Inflammatory macrophage (primary cell): ENCODE measurements at regions not wholly inside any gene's neighbourhood (a gene's known extent, or its start where the extent isn't known, plus 50 kb on each side); places are given as distances from the start of the nearest gene placed in this dataset.
"Not testable (repeated sequence)": the region's sequence is repeated elsewhere in the genome, so short reads cannot be mapped to it uniquely, and the experiment has no call there.

ENCODE experiments used
- DNase-seq, 2 donors: peaks; one replicate each; pipeline ENCODE4 v3.0.0-alpha.2; 2020 to 2022

DNA sequence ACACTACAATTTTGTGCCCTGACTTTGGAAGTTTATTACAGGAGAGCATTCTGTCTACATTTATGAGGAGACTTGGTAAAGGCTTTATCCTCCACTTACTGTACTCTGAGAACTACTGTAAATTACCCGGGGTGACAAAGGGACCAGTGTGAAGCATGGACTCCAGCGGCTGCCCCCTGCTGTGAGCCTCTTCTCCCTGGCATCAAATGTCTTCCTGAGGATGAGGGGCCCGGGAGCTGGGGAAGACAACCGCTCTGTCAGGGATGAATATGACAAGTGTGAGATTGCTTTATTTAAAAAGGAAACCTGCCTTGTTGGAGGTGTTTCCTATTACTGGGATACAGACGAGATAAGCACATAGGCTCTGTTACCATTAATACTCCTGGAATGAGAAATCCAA is 714.8 kb downstream of the CCSER2 start:
- DNase-seq, result no peak

DNA sequence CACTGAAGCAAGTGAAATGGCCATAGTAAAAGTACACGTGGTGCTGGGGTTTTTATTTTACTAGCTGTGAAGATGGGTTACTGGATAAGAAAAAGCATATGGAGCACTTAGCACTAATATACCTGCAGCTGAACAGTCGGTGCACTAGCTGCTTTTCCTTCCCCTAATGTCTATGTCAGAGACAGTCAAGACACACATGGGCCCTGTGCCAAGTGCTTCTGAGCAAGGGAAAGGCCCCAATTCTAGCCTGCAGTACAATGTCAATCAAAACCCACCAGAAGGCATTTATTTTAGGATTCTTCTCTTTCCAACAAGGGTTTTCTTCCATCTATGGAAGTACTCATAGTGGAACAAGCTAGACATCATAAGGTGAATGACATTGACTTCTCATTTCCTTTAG is 716.7 kb downstream of the CCSER2 start:
- DNase-seq, result no peak

GRCh38 chr10:85047170-85047834 is 718.9 kb downstream of the CCSER2 start:
- no peak for DNase-seq

DNA sequence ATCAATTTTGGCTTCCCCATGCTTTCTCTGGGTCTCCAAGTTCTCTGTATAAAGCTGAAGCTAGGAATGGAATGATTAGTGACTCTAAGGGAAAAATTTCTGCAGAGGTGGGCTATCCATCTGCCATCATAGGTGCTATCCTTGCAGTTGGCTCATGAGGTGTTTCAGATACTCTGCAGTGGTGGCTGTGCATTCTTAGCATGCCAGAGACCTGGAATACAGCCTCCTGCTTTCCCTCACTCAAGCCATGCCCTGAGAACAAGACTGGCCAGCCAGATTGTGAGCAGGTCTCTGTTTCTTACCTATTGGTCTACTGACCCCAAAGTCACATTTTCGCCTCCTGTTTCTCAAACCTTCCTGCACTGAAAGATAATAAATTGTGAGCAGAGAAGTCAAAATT is 719.6 kb downstream of the CCSER2 start:
- no peak for DNase-seq

- no peak for DNase-seq
These were observed 720.3 kb downstream of the CCSER2 start for GRCh38 chr10:85048644-85049043.

DNA sequence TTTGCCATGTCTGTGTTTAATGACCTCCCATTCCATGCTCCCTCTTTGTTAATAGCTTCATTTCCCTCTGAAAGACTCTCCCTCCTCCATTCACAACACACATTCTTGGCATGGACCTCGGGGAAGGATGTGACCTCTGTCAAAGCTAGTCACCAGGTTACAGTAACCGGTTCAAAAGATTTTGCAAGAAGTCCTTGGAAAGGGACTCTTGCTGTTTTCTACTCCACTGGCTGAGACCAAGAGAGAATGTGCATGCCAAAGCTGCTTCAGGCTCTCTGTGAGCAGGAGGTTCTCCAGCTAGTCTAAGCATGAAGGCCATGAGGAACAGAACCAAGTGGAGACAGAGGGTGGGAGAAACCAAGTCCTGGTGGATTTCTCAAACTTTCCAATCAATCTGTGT is 732.6 kb downstream of the CCSER2 start:
- no peak for DNase-seq

DNA sequence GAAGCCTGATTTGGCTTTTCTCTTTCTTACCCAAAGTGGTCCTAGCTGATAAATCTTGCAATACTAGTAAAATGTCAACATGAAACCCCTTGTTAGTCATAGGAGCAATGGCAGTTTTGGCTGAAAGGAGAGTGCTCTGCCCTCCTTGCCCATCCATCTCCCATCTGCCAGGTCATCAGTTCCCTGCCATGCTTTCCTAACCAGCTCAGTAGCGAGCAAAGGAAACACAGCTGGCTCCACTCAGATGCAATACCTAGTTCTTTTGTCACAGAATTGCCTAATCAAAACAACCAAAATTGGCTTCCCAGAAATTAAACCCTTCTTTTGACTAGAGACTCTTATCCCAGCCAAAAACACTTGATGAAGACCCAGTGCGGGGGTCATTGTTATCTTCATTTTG is 733.0 kb downstream of the CCSER2 start:
- DNase-seq, result no peak

DNA sequence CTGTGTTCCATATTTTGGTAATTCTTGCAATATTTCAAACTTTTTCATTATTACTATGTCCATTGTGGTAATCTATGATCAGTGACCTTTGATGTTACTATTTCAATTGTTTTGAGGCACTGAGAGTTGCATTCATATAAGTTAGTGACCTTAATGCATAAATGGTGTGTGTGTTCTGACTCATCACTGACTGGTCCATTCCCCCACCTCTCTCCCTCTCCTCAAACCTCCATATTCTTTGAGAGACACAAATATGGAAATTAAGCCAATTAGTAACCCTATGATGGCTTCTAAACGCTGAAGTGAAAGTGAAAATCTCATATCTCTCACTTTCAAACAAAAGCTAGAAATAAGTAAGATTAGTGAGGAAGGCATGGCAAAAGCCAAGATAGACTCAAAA is 739.6 kb downstream of the CCSER2 start:
- DNase-seq, result no peak

DNA sequence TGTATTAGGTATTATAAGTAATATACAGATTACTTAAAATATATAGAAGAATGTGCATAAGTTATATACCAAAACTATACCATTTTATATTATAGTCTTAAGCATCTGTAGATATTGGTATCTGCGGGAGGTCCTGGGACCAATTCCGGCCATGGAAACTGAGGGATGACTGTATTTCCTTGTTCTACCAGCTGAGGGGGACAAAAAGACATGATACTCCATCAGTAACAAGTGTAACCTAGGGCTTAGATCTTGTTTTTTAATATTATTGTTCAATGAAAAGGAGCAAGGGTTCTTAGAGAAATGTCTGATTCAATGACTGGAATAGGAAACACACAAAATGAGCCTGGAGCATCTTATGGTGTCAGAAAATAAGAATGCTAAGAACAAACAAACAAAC is 752.5 kb downstream of the CCSER2 start:
- DNase-seq, result no peak

GRCh38 chr10:85098835-85099521 is 770.6 kb downstream of the CCSER2 start:
- no peak for DNase-seq

DNA sequence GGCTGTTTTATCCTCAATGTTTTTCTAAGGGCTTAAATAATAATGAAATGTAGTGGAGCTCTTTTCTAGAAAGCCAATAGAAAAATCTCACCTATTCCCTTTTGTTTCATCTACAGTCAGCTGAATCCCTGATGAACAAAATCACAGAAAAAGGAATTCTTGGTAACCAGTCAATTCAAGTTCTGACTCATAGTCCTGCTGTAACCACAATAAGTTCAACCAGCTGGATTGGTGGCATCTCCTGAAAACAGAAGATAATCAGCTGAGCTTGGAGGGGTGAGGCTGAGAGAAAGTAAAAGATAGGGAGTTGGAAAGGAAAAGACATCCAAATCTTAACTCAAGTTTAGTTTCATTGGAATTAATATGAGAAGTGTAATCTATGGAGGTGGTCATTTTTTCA is 772.1 kb downstream of the CCSER2 start:
- no peak for DNase-seq

- no peak for DNase-seq
These were observed 777.3 kb downstream of the CCSER2 start for GRCh38 chr10:85105614-85106255.

- DNase-seq, result no peak
These were observed 782.9 kb downstream of the CCSER2 start for GRCh38 chr10:85111271-85111670.

DNA sequence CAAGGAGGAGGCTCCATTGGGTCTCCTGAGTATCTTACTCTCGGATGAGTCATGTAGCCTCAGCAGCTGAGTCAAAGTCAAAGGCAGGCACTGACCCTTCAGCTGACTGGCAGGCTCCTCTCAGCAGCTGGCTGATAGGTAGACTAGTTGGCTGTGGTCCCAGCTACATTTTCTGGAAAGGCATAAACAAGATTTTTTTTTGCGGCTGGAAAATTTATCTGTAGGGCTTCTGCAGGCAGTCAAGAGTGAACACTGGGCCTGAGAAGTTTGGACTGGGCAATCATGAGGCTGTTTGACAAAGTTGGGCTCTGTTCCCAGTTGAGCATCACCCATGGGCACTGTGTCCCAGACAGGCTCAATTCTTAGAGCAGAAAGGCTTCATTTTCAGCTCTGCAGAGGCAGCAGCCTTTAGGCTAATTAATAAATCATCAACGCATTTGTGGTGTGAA is 796.2 kb downstream of the CCSER2 start:
- no peak for DNase-seq

- no peak for DNase-seq
These were observed 808.9 kb downstream of the CCSER2 start for GRCh38 chr10:85137253-85137652.

DNA sequence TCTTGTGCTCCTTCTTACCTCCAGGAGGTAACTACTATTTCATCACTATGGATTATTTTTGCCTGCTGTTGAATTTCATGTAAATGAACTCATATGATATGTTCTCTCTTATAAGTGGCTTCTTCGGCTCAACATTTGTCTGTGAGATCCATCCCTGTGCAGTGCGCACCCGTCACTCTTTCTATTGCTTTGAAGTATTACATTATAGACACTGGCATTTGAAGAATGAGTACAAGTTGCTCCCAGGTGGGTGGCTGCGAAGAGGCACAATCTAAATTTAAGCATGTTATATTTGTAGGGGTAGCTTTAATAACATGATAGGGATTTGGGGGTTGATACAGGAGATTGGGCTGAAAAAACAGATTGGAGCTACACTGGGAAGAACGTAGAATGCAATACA is 809.7 kb downstream of the CCSER2 start:
- DNase-seq, result no peak

GRCh38 chr10:85139124-85139523 is 810.7 kb downstream of the CCSER2 start:
- DNase-seq, result no peak

DNA sequence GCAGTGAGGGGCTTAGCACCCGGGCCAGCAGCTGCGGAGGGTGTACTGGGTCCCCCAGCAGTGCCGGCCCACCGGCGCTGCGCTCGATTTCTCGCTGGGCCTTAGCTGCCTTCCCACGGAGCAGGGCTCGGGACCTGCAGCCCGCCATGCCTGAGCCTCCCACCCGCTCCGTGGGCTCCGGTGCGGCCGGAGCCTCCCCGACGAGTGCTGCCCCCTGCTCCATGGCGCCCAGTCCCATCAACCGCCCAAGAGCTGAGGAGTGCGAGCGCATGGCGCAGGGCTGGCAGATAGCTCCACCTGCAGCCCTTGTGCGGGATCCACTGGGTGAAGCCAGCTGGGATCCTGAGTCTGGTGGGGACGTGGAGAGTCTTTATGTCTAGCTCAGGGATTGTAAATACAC is 813.1 kb downstream of the CCSER2 start:
- not testable (repeated sequence) for DNase-seq

DNA sequence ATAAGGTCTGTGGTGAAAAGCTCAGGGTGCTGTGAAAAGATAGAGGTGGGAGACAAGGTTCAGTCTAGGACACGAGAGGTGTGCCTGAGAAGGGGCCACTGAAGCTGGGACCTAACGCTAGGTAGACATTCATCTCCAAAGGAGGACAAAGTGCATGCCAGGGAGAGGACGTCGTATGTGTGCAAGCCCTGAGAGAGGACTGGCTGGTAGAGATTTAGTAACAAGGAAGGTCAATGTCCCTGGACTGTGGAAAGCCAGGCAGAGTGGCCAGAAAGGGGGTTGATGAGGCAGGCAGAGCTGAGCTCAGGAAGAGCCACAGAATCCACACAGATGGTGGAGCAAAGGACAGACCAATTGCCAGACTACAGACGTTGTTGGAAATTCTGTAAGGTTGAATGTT is 817.6 kb downstream of the CCSER2 start:
- no peak for DNase-seq

DNA sequence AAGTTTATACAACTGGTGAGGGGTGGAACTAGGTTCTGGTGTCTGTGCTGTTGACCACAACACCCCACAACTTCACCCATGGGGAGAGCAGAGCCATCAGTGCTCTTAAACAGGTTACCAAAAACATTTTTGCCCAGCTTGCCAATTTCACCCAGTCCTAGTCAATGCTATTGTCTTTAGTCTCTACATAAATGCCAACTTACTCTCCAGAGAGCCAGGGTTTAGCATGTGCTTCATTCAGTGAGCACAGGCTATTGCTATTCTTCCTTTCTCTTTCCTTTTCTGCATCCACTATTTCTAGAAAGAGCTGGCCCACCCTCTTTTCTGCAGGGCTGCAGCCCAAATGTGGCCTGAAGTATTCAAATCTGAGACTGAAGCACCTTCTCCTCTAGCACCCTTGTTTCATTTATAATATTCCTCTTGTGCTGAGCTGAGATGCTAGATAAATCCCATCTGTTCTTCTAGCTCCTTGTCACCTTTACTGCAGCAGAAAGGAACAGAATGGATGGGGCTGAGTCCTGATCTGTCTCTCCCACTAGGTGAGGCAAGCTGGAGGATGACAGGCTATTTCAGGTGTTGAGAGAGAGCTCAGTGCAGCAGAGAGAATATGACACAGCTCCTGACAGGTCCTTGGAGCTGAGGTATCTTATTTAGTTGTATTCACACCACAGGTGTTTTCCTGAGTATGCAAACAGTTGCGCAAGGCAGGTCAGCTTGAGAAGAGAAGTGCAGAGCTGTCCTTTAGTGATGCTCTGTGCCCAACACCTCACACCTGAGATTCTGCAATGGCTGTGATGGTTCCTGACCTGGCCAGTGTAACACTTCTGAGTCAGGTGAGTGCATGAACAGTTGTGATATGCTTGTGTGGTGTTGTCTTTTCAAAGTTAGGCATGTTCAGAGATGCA is 819.2 kb downstream of the CCSER2 start:
- DNase-seq, result no peak

- DNase-seq, result no peak
These were observed 820.6 kb downstream of the CCSER2 start for GRCh38 chr10:85148693-85149640.

- DNase-seq, result no peak
These were observed 821.4 kb downstream of the CCSER2 start for GRCh38 chr10:85149766-85150165.
